IMR-90 (cell line): ENCODE measurements at regions not wholly inside any gene's neighbourhood (a gene's known extent, or its start where the extent isn't known, plus 50 kb on each side); places are given as distances from the start of the nearest gene placed in this dataset.

Experiments used
- ATAC-seq: fragments of 200-7000 bp; cut with Tn5 transposase; 2 replicates; pipeline ENCODE4 v1.9.1; 2020; ENCODE audit warnings: low read depth, mild to moderate bottlenecking, moderate library complexity
- BruUV-seq: library from RNA; stranded (reverse); fragments of 400-500 nt; replicated peaks from 2 replicates; lab custom pipeline; 2021; lab: Mats Ljungman, UMichigan
- CTCF ChIA-PET: fragments of 300-600 bp; formaldehyde crosslinking; extraction: SDS; loops from one replicate; lab custom pipeline; 2021; ENCODE audit warnings: antibody characterized with exemption; lab: Yijun Ruan, JAX
- POLR2A ChIA-PET: fragments of 300-600 bp; sonication (Branson Sonifier 250); formaldehyde crosslinking; loops from one replicate; lab custom pipeline; 2022; ENCODE audit warnings: antibody characterized with exemption; ENCODE audit not compliant: unreplicated experiment; lab: Charles Lee
- DNase-seq: peaks from one replicate; pipeline ENCODE4 v3.0.0; 2013
- H2AFZ ChIP-seq: replicated peaks from 2 replicates; pipeline ENCODE3; 2013; ENCODE audit warnings: low read length, mild to moderate bottlenecking; ENCODE audit not compliant: poor library complexity
- H2AK5ac ChIP-seq: 2 replicates; pipeline ENCODE4 v1.6.1; 2013; ENCODE audit warnings: low read depth, low read length, inconsistent platforms
- H2AK9ac ChIP-seq: replicated peaks from 2 replicates; pipeline ENCODE3; 2013; ENCODE audit warnings: mild to moderate bottlenecking, low read depth, low read length, moderate library complexity; ENCODE audit not compliant: poor library complexity
- H2BK120ac ChIP-seq: 2 replicates; pipeline ENCODE4 v1.6.1; 2013; ENCODE audit warnings: low read depth, low read length, inconsistent platforms
- H2BK15ac ChIP-seq: 3 replicates; pipeline ENCODE4 v1.6.1; 2013; ENCODE audit warnings: low read depth, low read length, inconsistent platforms
- H2BK20ac ChIP-seq: 2 replicates; pipeline ENCODE4 v1.6.1; 2013; ENCODE audit warnings: low read depth, mild to moderate bottlenecking, inconsistent platforms, low read length, moderate library complexity
- H2BK5ac ChIP-seq: 2 replicates; pipeline ENCODE4 v1.6.1; 2013; ENCODE audit warnings: mild to moderate bottlenecking, low read depth, low read length, inconsistent platforms; ENCODE audit not compliant: poor library complexity, severe bottlenecking
- H3K14ac ChIP-seq: replicated peaks from 2 replicates; pipeline ENCODE4 v1.6.1; 2013; ENCODE audit warnings: low read depth, low read length, inconsistent platforms
- H3K18ac ChIP-seq: 2 replicates; pipeline ENCODE4 v1.6.1; 2013; ENCODE audit warnings: low read depth, low read length, control low read depth
- H3K23ac ChIP-seq: 2 replicates; pipeline ENCODE4 v1.6.1; 2013; ENCODE audit warnings: low read depth, low read length, inconsistent platforms
- H3K27ac ChIP-seq: 2 replicates; pipeline ENCODE4 v1.5.1; 2013; ENCODE audit warnings: mild to moderate bottlenecking, control low read depth, low read length; ENCODE audit not compliant: insufficient read depth
- H3K27me3 ChIP-seq: 2 replicates; pipeline ENCODE4 v1.6.1; 2013; ENCODE audit warnings: low read length; ENCODE audit not compliant: control insufficient read depth, insufficient read depth
- H3K36me3 ChIP-seq: 2 replicates; pipeline ENCODE4 v1.6.1; 2013; ENCODE audit warnings: low read length, mixed read lengths; ENCODE audit not compliant: control insufficient read depth, insufficient read depth
- H3K4ac ChIP-seq: 2 replicates; pipeline ENCODE4 v1.6.1; 2013; ENCODE audit warnings: low read depth, low read length, inconsistent platforms
- H3K4me1 ChIP-seq: 2 replicates; pipeline ENCODE4 v1.6.1; 2013; ENCODE audit warnings: low read length, mixed read lengths; ENCODE audit not compliant: control insufficient read depth, insufficient read depth
- H3K4me2 ChIP-seq: 2 replicates; pipeline ENCODE4 v1.6.1; 2013; ENCODE audit warnings: low read depth, mild to moderate bottlenecking, control low read depth, low read length, moderate library complexity
- H3K4me3 ChIP-seq: 2 replicates; pipeline ENCODE4 v1.5.1; 2013; ENCODE audit warnings: low read depth, mild to moderate bottlenecking, control low read depth, low read length, moderate library complexity; ENCODE audit not compliant: insufficient read depth
- H3K56ac ChIP-seq: 2 replicates; pipeline ENCODE4 v1.6.1; 2013; ENCODE audit warnings: low read length, inconsistent platforms; ENCODE audit not compliant: insufficient read depth; ENCODE audit errors: extremely low read depth
- H3K79me1 ChIP-seq, 2 experiments: 2 replicates each; pipeline ENCODE4 v1.6.1; 2013; ENCODE audit warnings: low read length in 2 of 2, inconsistent platforms in 1 of 2, low read depth in 1 of 2
- H3K9ac ChIP-seq: 2 replicates; pipeline ENCODE4 v1.6.1; 2013; ENCODE audit warnings: low read depth, low read length, control low read depth
- H3K9me1 ChIP-seq: 2 replicates; pipeline ENCODE4 v1.6.1; 2013; ENCODE audit warnings: low read length, inconsistent platforms; ENCODE audit not compliant: insufficient read depth
- H3K9me3 ChIP-seq: 2 replicates; pipeline ENCODE4 v1.6.1; 2013; ENCODE audit warnings: low read length; ENCODE audit not compliant: control insufficient read depth, insufficient read depth
- H4K20me1 ChIP-seq: 2 replicates; pipeline ENCODE4 v1.6.1; 2013; ENCODE audit warnings: low read length, inconsistent platforms; ENCODE audit not compliant: insufficient read depth
- H4K5ac ChIP-seq: 2 replicates; pipeline ENCODE4 v1.6.1; 2013; ENCODE audit warnings: mild to moderate bottlenecking, low read depth, low read length, control low read depth
- H4K8ac ChIP-seq, 2 experiments: 2 replicates each; pipeline ENCODE4 v1.6.1; 2013; ENCODE audit warnings: low read depth in 2 of 2, low read length in 2 of 2, control low read depth in 1 of 2, inconsistent platforms in 1 of 2
- H4K91ac ChIP-seq: 2 replicates; pipeline ENCODE4 v1.6.1; 2013; ENCODE audit warnings: low read depth, low read length, inconsistent platforms; ENCODE audit not compliant: insufficient read depth
- BHLHE40 ChIP-seq: fragments of 150-350 bp; IDR thresholded peaks from 2 replicates; pipeline ENCODE4 v1.6.1; 2016; ENCODE audit warnings: mild to moderate bottlenecking, low read depth, low read length
- CHD1 ChIP-seq: IDR thresholded peaks from 2 replicates; pipeline ENCODE4 v1.6.1; 2012; ENCODE audit warnings: low read depth, low read length, improper control_type of control experiment
- ELK1 ChIP-seq: fragments of 150-350 bp; IDR thresholded peaks from 2 replicates; pipeline ENCODE4 v1.6.1; 2016; ENCODE audit warnings: low read depth, mild to moderate bottlenecking, low read length, moderate library complexity, borderline replicate concordance
- FOS ChIP-seq: fragments of 150-350 bp; IDR thresholded peaks from 2 replicates; pipeline ENCODE4 v1.6.1; 2016; ENCODE audit warnings: low read depth, low read length
- MAFK ChIP-seq: IDR thresholded peaks from 2 replicates; pipeline ENCODE4 v1.6.1; 2012; ENCODE audit warnings: low read depth, low read length, improper control_type of control experiment
- MAZ ChIP-seq: IDR thresholded peaks from 2 replicates; pipeline ENCODE4 v1.6.1; 2012; ENCODE audit warnings: low read depth, mild to moderate bottlenecking, low read length, improper control_type of control experiment, moderate library complexity, borderline replicate concordance
- MXI1 ChIP-seq: IDR thresholded peaks from 2 replicates; pipeline ENCODE4 v1.6.1; 2012; ENCODE audit warnings: low read depth, mild to moderate bottlenecking, low read length, moderate library complexity, borderline replicate concordance
- NFE2L2 ChIP-seq: fragments of 150-350 bp; IDR thresholded peaks from 2 replicates; pipeline ENCODE4 v1.6.1; 2016; ENCODE audit warnings: low read depth, mild to moderate bottlenecking, low read length
- POLR2A ChIP-seq: IDR thresholded peaks from 2 replicates; pipeline ENCODE4 v1.6.1; 2012; ENCODE audit warnings: mild to moderate bottlenecking, low read depth, low read length
- RAD21 ChIP-seq: IDR thresholded peaks from 2 replicates; pipeline ENCODE4 v1.6.1; 2012; ENCODE audit warnings: low read length, improper control_type of control experiment
- RCOR1 ChIP-seq: IDR thresholded peaks from 2 replicates; pipeline ENCODE4 v1.6.1; 2012; ENCODE audit warnings: mild to moderate bottlenecking, low read length, improper control_type of control experiment; ENCODE audit not compliant: insufficient replicate concordance
- RFX5 ChIP-seq: IDR thresholded peaks from 2 replicates; pipeline ENCODE4 v1.8.0; 2012; ENCODE audit warnings: low read depth, mild to moderate bottlenecking, low read length, moderate library complexity
- WGBS, 2 experiments: methylation state at CpG; one replicate each; pipeline versions ENCODE4 v1.1.5 to v1.1.7; 2013; ENCODE audit warnings: missing lambda C conversion rate in 2 of 2; ENCODE audit not compliant: insufficient read length in 1 of 2; ENCODE audit errors: extremely low coverage in 2 of 2; 5-methylcytosine and 5-hydroxymethylcytosine counted together
- dilution Hi-C: fragments of 300-500 bp; cut with HindIII; formaldehyde crosslinking; loops from one replicate; pipeline ENCODE4 v1.14.3; 2018; ENCODE audit warnings: low sequenced_read_pairs; ENCODE audit not compliant: unreplicated experiment
- in situ Hi-C: fragments of 300-500 bp; cut with MboI; formaldehyde crosslinking; loops from 3 replicates; pipeline ENCODE4 v1.14.3; 2019; ENCODE audit warnings: low sequenced_read_pairs, inconsistent platforms, mixed read lengths
- intact Hi-C: fragments of 100-400 bp; cut with micrococcal nuclease; formaldehyde crosslinking; loops from 2 replicates; pipeline ENCODE4 v1.10.0; 2022
- TF ChIP-seq, protein P1 (sequence below): conservative IDR thresholded peaks from 2 replicates; pipeline ENCODE4 v1.5.1; 2012; ENCODE audit warnings: mild to moderate bottlenecking, low read depth, low read length, improper control_type of control experiment

- dilution Hi-C loops, result no loop called here
- no peak for DNase-seq
These were observed 215.1 kb upstream of the POU3F3 start for GRCh38 chr2:104638859-104639202.

More at GRCh38 chr2:104638859-104639202, 215.1 kb upstream of the POU3F3 start:
- in situ Hi-C loops (no loop called here), intact Hi-C loops (no loop called here)
- Histone ChIP-seq H4K91ac (no peak overlapping the region), H3K79me1 (no peaks in the 10 kb centered on the region), H3K27me3 (no peaks in the 10 kb centered on the region), H4K20me1 (no peaks in the 10 kb centered on the region), H3K36me3 (no peaks in the 10 kb centered on the region), H3K23ac (no peak overlapping the region), H3K14ac (no peak overlapping the region), H3K9me1 (no peaks in the 10 kb centered on the region), H3K9ac (no peak overlapping the region), H3K18ac (no peak overlapping the region), H3K4ac (no peak overlapping the region), H3K4me1 (no peaks in the 10 kb centered on the region), H2AK5ac (no peak overlapping the region), H2BK20ac (no peak overlapping the region), H2AK9ac (no peak overlapping the region), H4K5ac (no peak overlapping the region), H3K27ac (no peak overlapping the region), H3K4me3 (no peak overlapping the region), H4K8ac (no peak overlapping the region), H2BK120ac (no peak overlapping the region), H2AFZ (no peak overlapping the region), H3K56ac (no peak overlapping the region), H2BK5ac (no peak overlapping the region), H3K4me2 (no peak overlapping the region), H2BK15ac (no peak overlapping the region), H3K9me3 (peaks cover 12% of the 10 kb centered on the region; the same call in 1 of the 2 replicates)
- WGBS, 2 experiments, result 60% methylated on average over 1 of the region's 7 CpGs; no CpG with 5 or more reads in 1 of the 2 experiments
- TF ChIP-seq, protein P1, sequence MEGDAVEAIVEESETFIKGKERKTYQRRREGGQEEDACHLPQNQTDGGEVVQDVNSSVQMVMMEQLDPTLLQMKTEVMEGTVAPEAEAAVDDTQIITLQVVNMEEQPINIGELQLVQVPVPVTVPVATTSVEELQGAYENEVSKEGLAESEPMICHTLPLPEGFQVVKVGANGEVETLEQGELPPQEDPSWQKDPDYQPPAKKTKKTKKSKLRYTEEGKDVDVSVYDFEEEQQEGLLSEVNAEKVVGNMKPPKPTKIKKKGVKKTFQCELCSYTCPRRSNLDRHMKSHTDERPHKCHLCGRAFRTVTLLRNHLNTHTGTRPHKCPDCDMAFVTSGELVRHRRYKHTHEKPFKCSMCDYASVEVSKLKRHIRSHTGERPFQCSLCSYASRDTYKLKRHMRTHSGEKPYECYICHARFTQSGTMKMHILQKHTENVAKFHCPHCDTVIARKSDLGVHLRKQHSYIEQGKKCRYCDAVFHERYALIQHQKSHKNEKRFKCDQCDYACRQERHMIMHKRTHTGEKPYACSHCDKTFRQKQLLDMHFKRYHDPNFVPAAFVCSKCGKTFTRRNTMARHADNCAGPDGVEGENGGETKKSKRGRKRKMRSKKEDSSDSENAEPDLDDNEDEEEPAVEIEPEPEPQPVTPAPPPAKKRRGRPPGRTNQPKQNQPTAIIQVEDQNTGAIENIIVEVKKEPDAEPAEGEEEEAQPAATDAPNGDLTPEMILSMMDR, result no peak
- TF ChIP-seq MAFK (no peak), FOS (no peak), POLR2A (no peak), NFE2L2 (no peak), RFX5 (no peak), MAZ (no peak), RCOR1 (no peak), ELK1 (no peak), CHD1 (no peak), BHLHE40 (no peak), MXI1 (no peak), RAD21 (no peak)
- no peak for ATAC-seq
- POLR2A ChIA-PET, result no interaction called here
- no TSS peak for BruUV-seq
- CTCF ChIA-PET, result no interaction called here
